OCI-LY1 (cell line): ENCODE measurements at regions not wholly inside any gene's neighbourhood (a gene's known extent, or its start where the extent isn't known, plus 50 kb on each side); places are given as distances from the start of the nearest gene placed in this dataset.
"Not testable (repeated sequence)": the region's sequence is repeated elsewhere in the genome, so short reads cannot be mapped to it uniquely, and the experiment has no call there.

Source experiments
- CTCF ChIP-seq: fragments of 200-600 bp; sonication (generic), shearing (Covaris generic); IDR thresholded peaks from 2 replicates; pipeline ENCODE4 v1.5.1; 2017; ENCODE audit warnings: mild to moderate bottlenecking, antibody characterized with exemption, low read length, moderate library complexity, mixed read lengths
- EZH2 ChIP-seq: fragments of 200-600 bp; sonication (generic), shearing (Covaris generic); IDR thresholded peaks from 2 replicates; pipeline ENCODE4 v1.8.0; 2017; ENCODE audit warnings: borderline replicate concordance, mixed run types, mild to moderate bottlenecking, antibody characterized with exemption, low read length, moderate library complexity, mixed read lengths

GRCh38 chr12:23146070-23146469 is 521.1 kb downstream of the ETNK1 start:
- not testable (repeated sequence) for TF ChIP-seq CTCF, EZH2
